HG03280 (cell line): ENCODE measurements at regions not wholly inside any gene's neighbourhood (a gene's known extent, or its start where the extent isn't known, plus 50 kb on each side); places are given as distances from the start of the nearest gene placed in this dataset.
"Not testable (repeated sequence)": the region's sequence is repeated elsewhere in the genome, so short reads cannot be mapped to it uniquely, and the experiment has no call there.

Experiments
- ATAC-seq: cut with Tn5 transposase; IDR thresholded peaks from one replicate; pipeline ENCODE4 v1.9.1; 2021; ENCODE audit warnings: mild to moderate bottlenecking, moderate library complexity; ENCODE audit not compliant: unreplicated experiment

DNA sequence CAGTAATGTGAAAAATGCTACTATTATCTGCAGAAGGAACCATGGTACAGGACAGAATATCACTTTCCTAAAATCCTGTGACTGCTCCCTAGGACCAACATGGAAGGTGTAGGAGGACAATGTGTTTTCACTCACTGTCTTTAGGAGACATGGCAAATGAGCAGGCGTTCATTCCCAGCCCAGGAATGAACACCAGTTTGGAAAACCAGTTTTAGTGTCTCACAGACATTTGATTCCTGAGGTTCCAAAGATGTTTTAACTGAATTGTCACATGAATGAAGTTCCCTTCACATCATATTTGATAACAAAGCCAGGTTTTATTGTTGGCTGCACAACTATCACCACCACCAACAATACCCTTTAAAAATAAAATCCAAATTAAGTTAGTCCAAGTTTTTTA lies 178.2 kb downstream of the ENC1 start:
- no peak for ATAC-seq

DNA sequence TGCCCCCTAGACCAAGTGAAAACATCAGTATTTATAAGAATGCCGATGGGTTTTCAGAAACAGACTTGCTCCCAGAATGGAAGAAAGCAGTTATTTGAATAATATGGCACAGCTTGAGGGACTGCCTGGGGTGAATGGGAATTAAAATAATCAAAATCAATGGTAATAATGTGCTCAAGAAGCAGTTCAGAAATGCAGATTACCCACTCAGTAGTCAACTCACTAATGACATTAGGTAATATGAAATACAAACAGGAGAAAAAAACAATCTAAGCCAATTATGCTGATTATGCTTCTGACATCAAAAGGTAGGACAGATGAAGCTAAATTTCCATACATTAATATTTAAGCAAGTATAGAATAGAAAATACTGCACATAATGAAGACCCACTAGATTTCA lies 179.3 kb downstream of the ENC1 start:
- ATAC-seq = no peak

DNA sequence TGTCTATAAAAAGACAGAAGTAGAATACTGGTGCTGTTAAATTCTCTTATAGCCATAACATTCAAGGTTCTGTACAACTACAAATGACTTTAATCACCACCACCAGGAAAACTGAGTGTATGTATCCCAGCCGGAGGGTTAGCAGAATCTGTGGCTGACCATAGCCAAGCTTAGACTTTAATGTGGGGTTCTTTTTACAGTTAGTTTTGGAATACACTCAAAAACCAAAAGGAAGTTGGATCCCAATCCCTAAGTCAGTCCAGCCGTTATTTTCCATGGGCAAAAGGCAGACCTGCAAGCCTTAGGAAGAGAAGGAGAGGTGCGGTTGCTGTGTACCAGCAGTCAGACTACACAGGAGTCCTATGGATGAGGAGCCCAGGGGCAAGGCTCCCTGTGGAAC lies 179.8 kb downstream of the ENC1 start:
- no peak for ATAC-seq

DNA sequence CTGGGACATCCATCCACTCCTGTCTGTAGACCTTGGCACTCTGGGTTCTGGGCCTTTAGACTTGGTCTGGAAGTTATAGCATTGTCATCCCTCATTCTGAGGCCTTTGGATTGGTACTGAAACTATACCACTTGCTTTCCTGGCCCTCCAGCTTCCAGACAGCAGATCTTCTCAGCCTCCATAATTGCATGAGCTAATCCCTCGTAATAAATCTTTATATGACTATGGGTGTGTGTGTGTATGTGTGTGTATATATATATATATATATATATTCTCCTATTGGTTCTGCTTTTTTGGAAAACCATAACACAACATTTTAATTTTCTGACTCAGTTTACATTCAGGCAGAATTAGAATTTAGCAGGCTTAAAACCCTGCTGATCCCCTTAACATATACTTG lies 180.5 kb downstream of the ENC1 start:
- ATAC-seq = no peak

DNA sequence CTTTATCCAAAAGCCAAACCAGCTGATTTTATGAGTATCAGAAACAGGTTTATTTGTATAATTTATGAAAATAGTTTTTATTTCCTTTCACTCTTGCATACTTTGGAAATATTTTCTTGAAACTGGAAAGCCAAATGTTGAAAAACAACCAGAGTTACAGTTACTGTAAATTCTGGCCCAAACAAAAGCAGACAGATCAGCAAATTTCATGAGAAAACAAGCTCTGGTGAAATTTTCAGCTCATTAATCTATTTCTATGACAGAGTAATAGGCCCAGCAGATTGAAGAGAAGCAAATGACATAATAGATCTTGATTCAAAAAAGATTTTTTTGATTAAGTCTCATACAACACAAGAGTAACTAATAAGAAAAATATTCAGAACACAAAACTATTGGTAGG lies 182.7 kb downstream of the ENC1 start:
- no peak for ATAC-seq

DNA sequence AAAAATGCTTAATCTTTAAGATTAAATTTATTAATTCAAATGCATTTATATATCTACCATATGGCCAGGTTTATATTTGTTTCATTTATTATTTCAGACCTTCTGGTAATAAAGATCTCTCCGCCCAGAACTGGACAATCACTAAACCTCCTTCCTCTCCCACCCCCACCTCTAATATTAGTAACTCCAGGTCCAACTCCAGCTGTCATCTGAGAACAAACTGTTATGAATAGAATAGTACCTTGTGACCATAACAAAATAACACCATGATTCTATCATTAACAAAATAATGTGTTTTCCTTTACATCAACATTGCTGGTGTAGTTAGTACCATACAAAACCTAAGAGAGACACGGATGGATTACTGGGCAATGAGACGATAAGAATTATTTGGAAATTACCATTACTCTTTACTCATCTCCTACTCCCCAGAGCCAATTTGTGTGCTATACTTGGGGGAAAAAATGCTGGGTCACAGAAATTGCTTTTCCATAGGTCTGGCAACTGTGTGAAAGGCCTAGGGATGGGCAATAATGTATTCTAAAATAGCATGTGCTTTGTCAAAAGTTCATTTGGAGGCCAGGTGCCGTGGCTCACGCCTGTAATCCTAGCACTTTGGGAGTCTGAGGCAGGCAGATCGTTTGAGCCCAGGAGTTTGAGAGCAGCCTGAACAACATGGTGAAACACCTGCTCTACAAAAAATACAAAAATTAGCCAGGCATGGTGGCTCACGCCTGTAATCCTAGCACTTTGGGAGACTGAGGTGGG lies 186.1 kb downstream of the ENC1 start:
- no peak for ATAC-seq

DNA sequence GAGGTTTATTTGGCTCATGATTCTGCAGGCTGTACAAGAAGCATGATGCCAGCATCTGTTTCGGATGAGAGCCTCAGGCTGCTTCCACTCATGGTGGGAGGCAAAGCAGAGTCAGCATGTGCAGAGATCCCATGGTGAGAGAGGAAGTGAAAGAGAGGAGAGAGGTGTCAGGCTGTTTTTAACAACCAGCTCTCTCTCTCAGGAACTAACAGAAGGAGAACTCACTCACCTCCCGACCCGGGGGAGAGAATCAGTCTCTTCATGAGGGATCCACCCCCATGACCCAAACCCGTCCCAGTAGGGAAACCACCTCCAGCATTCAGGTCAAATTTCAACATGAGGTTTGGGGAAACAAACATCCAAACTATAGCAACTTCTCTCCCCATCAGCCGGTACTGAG lies 187.7 kb downstream of the ENC1 start:
- no peak for ATAC-seq

DNA sequence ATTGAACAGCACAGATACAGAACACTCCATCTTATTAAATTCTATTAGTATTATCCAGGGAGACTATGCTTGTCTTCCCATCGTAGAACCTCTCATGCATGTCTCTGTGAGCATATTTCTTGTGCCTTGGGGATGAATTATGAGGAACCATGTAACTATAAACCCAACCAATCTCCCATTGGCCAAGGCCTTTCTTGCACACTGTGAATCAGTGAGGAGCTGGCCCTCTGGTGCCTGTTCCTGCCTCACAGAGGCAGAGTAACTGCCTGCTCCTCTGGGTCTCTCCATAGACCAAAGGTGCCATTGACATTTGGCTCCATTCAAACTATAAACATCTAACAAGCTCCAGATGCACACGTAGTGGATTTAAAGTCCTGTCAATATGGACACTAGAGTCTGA lies 190.4 kb downstream of the ENC1 start:
- no peak for ATAC-seq

DNA sequence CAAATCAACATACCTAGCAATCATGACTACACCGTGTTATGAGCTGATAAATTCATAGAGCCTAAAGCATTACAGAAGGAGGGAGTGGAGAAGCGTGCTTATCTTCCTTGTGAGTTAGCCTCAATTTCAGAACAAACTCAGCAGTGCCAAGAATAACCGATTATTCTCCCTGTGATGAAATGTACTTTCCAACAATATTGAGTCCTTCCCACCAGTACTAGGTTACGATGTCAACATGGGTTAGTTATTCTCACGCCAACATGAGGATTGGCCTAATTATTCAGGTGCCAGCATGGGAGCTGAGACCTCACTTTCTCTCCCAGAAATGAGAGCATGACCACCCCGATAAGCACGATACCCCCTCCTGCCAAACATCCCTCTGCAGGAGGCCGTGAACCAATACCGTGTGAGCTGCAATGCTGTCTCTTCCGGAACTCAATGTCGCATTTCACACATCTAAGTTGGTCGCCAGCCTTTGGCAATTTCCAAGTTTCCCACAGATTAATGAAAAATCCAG lies 193.7 kb downstream of the ENC1 start:
- no peak for ATAC-seq

DNA sequence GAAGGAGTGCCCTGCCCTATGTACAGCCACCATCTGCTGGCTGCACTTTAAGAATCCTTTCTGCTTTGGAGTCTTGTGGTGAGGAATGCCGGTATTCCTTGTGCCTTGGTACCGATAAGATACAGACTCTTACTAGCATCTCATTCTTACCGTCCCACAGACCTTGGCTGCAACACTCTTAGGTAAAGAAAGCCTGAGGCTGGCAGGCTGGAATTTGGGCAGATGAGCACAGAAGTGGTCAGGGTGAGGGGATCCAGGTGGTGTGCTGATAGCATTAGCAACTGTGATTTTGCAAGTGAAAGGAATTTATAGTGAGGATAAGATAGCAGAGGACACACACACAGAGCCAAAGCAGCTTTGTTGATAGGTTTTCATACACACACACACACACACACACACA lies 198.1 kb downstream of the ENC1 start:
- ATAC-seq = no peak

DNA sequence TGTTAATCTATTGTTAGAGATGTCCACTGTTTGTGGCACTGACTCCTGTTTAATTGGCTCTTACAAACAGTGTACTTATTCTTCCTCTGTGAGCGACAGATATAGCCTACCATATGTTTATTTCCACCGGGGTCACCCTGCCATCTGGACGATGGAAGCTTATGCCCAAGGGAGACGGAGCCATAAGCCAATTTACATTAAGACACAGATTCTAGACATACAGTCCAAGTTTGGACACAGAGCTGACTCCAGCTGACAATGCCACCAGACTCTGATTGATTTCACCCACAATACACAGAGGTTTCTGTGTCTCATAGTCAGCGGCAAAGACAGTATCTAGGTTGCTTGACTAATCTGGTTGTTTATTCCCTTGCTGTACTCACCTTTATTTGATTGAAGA lies 198.9 kb downstream of the ENC1 start:
- no peak for ATAC-seq

DNA sequence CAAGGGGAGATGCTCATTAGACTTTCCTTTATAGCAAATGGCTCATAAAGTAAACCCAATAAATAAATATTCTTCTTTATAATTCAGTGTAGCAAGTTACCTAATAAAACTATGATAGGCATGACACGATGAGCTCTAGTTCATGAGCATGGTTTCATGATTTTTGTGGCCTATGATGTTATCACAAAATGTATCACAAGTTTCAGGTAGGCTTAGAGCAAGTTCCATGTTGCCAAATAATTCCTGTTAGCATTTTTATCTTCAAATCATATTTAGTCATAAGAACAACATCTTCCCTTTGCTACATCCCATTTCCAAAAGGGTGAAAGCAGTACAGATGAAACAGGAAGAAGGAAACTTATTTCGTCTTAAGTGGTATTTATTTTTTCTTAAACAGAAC lies 200.2 kb downstream of the ENC1 start:
- ATAC-seq = no peak

DNA sequence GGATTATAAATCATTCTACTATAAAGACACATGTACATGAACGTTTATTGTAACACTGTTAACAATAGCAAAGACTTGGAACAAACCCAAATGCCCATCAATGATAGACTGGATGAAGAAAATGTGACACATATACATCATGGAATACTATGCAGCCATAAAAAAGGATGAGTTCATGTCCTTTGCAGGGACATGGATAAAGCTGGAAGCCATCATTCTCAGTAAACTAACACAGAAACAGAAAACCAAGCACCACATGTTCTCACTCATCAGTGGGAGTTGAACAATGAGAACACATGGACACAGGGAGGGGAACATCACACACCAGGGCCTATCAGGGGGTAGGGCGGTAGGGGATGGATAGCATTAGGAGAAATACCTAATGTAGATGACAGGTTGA lies 202.7 kb downstream of the ENC1 start:
- ATAC-seq = not testable (repeated sequence)

DNA sequence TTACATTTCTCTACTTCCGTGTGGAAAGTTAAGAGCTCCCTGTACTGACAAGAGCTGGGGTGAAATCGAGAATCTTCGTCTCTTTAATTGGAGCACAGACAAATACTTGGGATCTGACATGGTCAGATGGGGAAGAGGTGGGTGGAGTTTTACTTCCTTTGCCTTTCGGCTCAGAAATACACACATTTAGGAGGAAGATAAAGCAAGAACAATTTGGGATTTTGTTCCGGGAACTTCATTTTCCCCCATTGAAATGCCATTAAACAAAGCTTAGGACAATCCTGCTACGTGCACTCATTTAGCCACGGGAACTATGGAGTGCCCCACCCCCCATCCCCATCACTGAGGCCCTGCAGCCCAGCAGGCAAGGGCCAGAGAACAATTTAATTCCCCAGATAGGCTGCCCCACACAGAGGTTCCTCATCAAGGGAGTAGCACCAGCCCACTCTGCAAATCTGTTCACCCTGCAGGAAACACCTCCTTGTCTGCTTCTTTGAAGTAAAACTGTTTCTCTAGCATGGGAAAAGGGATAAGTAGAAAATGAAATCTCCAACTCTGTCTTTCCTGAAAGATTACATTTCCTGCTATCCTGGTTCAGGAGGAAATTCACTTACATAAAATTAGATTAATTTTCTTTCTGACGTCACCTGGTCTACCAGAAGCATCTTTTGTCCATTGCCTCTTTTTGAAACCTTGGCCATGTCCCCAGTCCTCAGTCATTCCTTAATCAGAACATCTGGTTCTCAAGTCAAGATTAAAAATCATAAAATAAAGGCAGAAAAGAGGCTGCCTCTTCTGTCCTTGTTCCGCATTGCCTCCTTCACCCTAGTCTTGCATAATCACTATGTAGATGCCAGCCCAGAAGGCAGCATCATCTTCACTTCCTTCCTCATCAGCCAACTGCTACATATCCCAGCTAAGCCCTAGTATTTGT lies 206.4 kb downstream of the ENC1 start:
- ATAC-seq = no peak

DNA sequence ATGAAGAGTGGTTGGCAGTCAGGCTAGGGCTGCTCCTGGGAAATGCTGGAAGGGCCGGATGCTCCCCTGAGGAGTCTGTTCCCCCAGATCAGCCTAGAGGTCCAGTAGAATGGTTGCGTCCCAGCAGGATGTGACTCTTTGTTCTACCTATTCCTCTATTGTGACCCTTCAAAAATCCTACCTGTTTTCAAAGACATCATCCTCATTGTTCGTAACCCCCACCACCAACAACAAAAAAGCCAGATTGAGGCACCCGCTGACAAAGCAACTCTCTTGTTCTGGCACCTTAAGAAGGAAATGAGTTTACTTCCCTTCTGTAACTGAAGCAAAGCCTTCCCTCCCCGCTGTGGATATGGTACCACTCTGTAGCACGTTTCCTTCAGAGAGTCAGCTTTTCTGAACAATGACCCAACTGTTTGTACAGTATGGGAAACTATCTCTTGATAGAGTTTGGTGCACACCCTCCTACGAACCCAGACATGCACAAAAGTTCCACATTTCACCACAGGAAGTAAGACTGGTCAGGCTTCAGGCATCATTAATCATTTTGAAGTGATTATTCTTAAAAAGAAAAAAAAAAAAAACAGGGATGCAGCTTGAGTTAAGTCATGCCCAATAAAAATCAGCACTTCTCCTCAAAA lies 207.2 kb downstream of the ENC1 start:
- ATAC-seq = no peak

DNA sequence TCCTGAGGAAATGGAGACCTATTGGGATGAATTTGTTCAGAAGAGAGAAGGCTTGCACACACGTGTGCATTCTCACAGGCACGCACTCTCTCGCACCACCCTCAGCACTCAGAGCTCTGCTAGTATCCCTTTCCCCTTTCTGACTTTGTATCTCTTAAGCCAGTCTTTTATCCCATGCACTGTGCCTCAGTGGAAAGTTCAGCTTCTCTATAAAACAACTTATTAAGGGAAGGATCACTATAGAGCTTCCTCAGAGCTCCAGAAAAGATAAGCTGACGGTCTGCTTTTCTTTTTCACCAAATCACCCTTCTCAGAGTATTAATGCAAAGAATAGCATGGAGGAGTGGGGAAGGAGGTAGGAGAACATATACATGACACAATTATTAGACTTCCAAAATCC lies 207.8 kb downstream of the ENC1 start:
- no peak for ATAC-seq

DNA sequence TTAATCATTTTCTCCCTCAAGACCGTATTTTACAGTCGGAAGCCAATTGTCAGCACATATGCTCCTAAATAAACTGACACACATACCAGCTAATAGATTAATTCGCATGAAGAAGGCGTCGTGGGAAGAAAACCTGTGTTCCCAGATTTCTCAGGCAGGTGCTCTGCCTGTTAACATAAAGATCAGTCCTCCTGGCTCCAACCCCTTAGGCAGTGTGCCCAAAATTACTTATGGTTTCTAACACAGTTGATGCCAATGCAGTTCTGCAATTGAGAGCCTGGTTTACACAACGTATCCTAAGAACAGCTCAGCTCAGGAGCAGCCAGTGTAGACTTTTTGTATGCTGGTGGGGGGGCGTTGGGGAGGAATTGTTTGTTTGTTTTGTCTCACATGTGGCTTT lies 208.3 kb downstream of the ENC1 start:
- ATAC-seq = no peak

DNA sequence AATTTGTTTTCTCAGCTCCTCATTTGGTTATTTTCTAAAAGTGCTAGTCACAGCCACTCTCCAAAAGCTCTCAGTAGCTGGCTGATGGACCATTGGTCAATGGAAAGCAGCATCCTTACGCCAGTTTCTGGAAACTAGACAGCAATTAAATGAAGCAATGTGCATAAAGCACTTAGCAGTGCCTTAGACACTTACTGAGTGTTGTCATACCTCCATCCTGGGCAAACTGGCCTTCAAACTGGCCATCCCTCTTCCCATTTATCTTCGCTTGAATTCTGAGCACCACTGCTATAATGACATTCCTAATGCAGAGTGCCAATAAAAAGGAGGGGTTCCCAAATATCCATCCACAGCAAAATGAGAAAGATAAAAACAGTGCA lies 209.2 kb downstream of the ENC1 start:
- no peak for ATAC-seq

DNA sequence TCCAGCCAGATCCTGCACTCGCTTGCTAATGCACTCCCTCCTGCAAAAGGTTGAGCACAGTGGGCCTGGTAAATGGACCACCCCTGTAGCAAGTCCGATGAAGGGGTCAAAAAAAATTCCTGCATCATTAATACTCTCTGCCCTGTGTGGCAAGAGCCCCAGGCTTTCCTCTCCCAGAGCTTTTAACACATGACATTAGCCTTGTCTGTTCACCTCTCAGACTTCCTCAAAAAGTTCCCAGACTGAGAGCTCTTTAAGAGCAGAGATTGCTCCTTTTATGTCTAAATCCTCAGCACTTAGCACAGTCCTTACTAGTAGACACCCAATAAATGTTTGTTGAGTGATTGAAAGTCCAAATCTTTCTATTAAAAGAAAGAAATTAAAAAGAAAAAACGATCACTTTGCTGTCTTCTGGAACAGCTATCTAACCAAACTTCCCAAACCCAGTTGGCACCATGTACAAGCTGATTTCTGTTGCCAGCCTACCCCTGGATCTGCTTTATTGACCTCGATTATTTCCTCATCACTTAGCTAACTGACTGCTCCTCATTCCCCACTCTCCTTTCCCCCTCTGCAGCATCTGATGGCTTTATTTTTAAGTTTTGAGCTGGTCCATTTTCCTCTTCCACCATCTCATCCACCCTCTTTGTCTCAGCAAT lies 209.8 kb downstream of the ENC1 start:
- no peak for ATAC-seq

DNA sequence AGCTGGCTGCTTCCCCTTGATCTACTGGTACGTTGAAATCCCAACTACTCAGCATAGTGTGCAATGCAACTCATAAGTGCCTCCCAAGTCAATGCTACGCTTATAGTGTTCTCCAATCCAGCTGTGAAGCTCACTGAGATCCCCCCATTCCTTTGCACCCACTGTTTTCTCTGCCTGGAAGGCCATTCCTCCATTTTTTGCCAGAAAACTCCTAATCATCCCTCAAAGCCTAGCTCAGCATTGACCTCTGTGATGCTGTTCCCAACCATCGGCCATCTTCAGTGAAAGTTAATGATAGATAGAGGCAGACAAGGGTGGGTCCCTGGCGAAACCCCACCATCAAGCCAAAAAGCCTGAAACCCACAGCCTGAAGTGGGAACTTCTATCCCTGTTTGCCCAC lies 211.0 kb downstream of the ENC1 start:
- ATAC-seq = no peak

DNA sequence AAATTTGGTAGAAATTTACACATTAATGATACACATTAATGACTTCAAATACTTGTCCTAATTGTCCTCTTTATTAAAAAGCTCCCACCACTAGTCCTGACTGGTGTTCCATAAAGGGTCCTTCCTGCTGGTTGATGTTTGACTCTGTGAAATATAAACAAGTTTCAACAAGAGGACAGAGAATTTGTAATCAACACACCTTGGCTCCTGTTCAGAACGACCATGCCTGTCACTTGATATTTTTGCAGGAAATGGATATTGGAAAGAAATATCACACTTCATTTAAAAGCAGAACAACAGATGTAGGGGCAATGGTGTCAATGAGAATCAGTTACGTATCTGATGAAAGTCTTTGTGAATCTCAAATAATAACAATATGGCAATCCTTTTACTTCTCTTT lies 211.7 kb downstream of the ENC1 start:
- ATAC-seq = no peak
